C4-2B (cell line): ENCODE measurements at regions not wholly inside any gene's neighbourhood (a gene's known extent, or its start where the extent isn't known, plus 50 kb on each side); places are given as distances from the start of the nearest gene placed in this dataset.

ENCODE experiments used
- H3K27ac ChIP-seq: fragments of 450-650 bp; 2 replicates; pipeline ENCODE4 v1.5.1; 2017
- ZFX ChIP-seq: fragments of 450-650 bp; IDR thresholded peaks from 2 replicates; pipeline ENCODE4 v1.6.1; 2017
- TF ChIP-seq, protein P1 (sequence below): fragments of 450-650 bp; conservative IDR thresholded peaks from 2 replicates; pipeline ENCODE4 v1.5.1; 2017; ENCODE audit warnings: mild to moderate bottlenecking

DNA sequence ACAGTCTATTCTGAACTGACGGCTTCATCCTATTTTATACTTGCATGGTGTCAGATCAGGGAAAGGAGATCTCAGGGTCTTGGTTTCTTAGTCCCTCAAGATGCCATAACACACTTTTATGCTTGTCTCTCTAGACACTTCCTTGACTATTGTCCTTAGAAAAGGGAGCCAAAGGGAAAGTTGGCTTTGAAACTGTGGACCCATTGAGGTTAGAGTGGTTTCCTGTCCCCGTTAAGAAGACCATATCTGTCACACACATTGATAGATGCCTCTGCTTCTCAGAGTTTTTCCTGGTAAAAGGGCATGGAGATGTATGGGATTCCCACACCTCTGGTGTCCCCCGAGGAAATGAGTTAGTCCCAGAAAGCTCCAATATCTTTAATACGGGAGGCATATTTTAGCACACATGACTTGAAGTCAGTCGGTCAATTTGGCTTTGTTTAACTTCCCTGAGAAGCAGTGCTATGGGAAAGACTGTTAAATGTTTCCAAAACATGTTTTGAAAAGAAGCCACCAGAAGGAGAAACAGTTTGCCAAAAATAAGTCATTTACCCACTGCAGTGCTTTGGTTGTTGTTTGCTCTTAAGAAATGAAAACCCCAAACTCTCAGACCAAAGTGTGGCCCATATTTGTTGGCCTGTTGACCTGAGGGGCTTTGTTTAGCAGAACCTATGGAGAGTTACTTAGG, 133.4 kb upstream of the CXCR4 start:
- H3K27ac ChIP-seq: no peak overlapping the region
- no peak for TF ChIP-seq ZFX
- TF ChIP-seq, protein P1, sequence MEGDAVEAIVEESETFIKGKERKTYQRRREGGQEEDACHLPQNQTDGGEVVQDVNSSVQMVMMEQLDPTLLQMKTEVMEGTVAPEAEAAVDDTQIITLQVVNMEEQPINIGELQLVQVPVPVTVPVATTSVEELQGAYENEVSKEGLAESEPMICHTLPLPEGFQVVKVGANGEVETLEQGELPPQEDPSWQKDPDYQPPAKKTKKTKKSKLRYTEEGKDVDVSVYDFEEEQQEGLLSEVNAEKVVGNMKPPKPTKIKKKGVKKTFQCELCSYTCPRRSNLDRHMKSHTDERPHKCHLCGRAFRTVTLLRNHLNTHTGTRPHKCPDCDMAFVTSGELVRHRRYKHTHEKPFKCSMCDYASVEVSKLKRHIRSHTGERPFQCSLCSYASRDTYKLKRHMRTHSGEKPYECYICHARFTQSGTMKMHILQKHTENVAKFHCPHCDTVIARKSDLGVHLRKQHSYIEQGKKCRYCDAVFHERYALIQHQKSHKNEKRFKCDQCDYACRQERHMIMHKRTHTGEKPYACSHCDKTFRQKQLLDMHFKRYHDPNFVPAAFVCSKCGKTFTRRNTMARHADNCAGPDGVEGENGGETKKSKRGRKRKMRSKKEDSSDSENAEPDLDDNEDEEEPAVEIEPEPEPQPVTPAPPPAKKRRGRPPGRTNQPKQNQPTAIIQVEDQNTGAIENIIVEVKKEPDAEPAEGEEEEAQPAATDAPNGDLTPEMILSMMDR: no peak

- no peak overlapping the region for H3K27ac ChIP-seq
- TF ChIP-seq, protein P1: no peak
- TF ChIP-seq ZFX: no peak
Measured at GRCh38 chr2:136250131-136250530, 132.2 kb upstream of the CXCR4 start.

- H3K27ac ChIP-seq: no peak overlapping the region
- TF ChIP-seq, protein P1: no peak
- no peak for TF ChIP-seq ZFX
Measured at GRCh38 chr2:136248907-136249306, 131.0 kb upstream of the CXCR4 start.

DNA sequence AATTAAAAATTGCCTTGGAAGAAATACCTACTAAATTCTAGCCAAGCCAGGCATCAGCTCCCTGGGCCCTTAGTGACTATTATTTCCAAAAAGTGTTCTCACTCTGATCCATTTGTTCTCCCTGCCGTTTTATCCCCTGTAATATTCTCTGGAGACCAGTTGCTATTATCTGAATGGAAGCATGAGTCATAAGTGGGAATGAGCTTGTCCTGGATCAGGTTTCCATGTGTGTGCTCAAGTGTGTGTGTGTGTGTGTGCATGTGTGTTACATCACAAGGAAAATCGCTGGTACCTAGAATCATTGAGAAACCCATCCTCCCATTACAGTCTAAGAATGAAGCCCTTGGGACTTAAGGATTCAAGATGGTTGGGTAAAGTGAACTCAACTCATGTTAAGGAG, 130.3 kb upstream of the CXCR4 start:
- TF ChIP-seq, protein P1: no peak
- TF ChIP-seq ZFX: no peak
- H3K27ac ChIP-seq: no peak overlapping the region

GRCh38 chr2:136247204-136247950, 129.4 kb upstream of the CXCR4 start:
- no peak for TF ChIP-seq ZFX
- TF ChIP-seq, protein P1: no peak
- no peak overlapping the region for H3K27ac ChIP-seq

DNA sequence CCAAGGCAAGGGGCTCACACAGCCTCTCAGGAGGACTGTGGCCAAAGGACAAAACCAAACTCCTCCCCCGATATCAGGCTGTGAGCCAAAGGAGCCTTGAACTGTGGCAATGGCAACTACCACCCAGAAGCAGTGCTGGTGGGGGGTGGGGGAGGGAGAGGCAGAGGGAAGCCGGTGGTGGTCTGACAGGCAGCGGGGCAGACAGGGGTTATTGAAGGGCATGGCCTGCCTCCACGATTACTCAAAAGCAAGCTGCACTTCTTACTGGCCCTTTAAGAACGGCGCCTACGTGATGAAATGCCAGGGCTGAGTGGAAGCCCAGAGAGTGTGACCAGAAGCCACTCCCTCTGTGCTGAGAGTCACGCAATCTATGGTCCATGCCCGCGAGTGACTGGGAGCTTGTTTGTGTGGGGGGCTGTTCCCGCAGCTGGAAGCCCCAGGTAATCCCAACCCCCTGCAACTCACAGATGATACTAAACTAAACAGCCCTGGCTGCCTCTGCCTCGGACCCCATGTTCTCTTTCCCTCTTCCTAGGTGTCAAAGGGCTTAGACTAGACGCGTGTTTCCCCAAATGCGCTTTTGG, 128.2 kb upstream of the CXCR4 start:
- TF ChIP-seq, protein P1: no peak
- no peak for TF ChIP-seq ZFX
- no peak overlapping the region for H3K27ac ChIP-seq

DNA sequence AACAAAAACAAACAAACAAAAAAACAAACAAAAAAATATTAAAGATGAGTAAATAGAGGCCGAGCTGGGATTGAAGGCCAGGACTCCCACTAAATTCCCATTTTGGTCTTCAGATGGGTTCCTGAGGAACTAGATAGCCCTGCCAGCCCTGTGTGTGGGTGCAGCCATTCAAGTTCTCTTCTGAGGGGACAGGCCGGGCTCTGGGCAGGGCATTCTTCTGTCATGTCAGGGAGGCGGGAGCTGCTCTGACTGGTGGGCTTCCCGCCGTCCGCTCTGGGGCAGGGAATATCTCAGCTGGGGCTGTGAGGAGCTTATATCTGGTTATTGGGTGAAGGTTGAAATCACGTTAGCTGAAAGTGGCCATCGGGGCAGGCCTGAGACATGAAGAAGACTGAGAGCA, 127.3 kb upstream of the CXCR4 start:
- TF ChIP-seq, protein P1: no peak
- TF ChIP-seq ZFX: no peak
- no peak overlapping the region for H3K27ac ChIP-seq
